ENCODE measurements at regions not wholly inside any gene's neighbourhood (a gene's known extent, or its start where the extent isn't known, plus 50 kb on each side); places are given as distances from the start of the nearest gene placed in this dataset.

GRCh38 chr13:19057588-19058340, 123.9 kb downstream of the TUBA3C start:
- TF ChIP-seq SNAI2 (CRISPR knock-in tag; IDR thresholded peaks at IDR 0.05), result no peak
- TF ChIP-seq ISL1 (CRISPR knock-in tag; IDR thresholded peaks at IDR 0.05), result no peak
- TF ChIP-seq RARB (CRISPR knock-in tag; IDR thresholded peaks at IDR 0.05), result no peak
- no peak for TF ChIP-seq ZFP3 (CRISPR knock-in tag; IDR thresholded peaks at IDR 0.05)
- TF ChIP-seq ARNTL (CRISPR knock-in tag; IDR thresholded peaks at IDR 0.05; ENCODE audit: borderline replicate concordance, low read depth), result no peak
- no peak for TF ChIP-seq GLIS3 (CRISPR knock-in tag; IDR thresholded peaks at IDR 0.05)
- no peak for TF ChIP-seq PATZ1 (CRISPR knock-in tag; IDR thresholded peaks at IDR 0.05; ENCODE audit: borderline replicate concordance)
- TF ChIP-seq ZC3H10 (CRISPR knock-in tag; IDR thresholded peaks at IDR 0.05), result no peak
- TF ChIP-seq PPARA (CRISPR knock-in tag; IDR thresholded peaks at IDR 0.05; ENCODE audit: borderline replicate concordance), result no peak
- no peak for TF ChIP-seq CSRNP3 (CRISPR knock-in tag; IDR thresholded peaks at IDR 0.05)
- TF ChIP-seq ZNF565 (CRISPR knock-in tag; conservative IDR thresholded peaks at IDR 0.05; ENCODE audit: low read depth), result no peak
- no peak for TF ChIP-seq OSR1 (CRISPR knock-in tag; IDR thresholded peaks at IDR 0.05)
- no peak for TF ChIP-seq CREB5 (CRISPR knock-in tag; IDR thresholded peaks at IDR 0.05; ENCODE audit: low read depth)
